ENCODE measurements at regions not wholly inside any gene's neighbourhood (a gene's known extent, or its start where the extent isn't known, plus 50 kb on each side); places are given as distances from the start of the nearest gene placed in this dataset.

DNA sequence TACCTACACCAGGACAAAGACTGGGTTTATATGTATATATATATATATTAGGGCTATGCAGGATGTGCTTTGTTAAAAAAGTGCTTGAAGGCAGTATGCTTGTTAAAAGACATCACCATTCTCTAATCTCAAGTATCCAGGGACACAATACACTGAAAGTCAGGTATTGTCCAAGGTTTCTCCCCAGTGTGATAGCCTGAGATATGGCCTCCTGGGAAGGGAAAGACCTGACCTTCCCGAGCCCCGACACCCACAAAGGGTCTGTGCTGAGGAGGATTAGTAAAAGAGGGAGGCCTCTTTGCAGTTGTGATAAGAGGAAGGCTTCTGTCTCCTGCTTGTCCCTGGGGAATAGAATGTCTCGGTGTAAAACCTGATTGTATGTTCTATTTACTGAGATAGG lies 156.9 kb downstream of the GPX5 start:
- TF ChIP-seq ZNF302 (CRISPR knock-in tag; IDR thresholded peaks at IDR 0.05) (no peak), POLR2A (IDR thresholded peaks at IDR 0.05; ENCODE audit: low read length) (no peak)

Measured in A549 (cell line).